ENCODE measurements at regions not wholly inside any gene's neighbourhood (a gene's known extent, or its start where the extent isn't known, plus 50 kb on each side); places are given as distances from the start of the nearest gene placed in this dataset.

DNA sequence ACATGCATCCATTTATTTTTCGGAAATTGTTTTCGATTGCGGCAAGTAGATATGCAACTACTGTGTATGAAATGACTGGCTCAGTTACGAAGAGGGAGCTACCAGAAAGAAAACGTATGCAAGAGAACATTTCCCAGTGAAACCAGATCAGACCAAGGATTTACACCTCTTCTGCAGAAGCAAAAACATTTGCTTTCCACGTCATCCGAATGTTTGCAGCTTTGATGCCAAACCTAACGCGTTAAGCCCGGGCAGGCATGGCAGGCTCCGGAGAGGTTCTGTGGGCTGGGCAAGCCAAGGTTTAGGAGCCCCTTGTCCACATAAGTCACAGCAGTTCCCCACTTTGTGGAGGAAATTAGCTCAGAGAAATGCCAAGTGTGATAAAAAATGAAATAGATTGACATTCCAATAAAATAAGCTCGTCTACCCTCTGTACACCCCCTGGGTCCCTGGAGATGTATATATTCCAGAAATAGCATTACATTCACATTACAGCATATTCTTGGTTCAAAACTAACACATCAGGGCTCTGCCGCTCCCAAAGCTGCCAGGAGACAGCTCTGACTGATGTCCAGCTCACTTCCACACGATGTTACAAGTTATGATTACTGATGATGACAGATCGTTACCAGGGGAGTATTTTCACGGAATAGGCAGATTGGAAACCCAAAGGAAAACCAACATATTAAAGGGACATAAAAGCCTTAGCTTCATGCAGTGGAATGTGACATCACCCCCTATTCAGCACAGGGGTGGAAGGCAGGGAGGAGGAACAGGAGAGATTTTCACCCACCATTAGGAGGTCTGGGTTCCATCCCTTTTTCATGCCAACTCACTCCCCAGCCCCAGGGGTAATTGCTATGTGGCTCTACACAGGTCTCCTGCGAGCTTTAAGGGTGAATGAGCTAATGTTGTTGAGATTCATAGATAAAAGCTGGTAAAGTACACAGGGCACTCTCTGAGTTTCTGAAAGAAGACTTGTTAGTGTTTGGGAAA lies 81.5 kb downstream of the LYZL1 start:
- TF ChIP-seq MXI1 (conservative IDR thresholded peaks at IDR 0.05; ENCODE audit: poor library complexity, severe bottlenecking) (no peak), EP300 (conservative IDR thresholded peaks at IDR 0.05; ENCODE audit: poor library complexity, severe bottlenecking) (peak; percentile 45)
- Histone ChIP-seq H3K9me2 (ENCODE audit: insufficient read depth, low read length) (no peaks in the 10 kb centered on the region), H3K36me3 (ENCODE audit: insufficient read depth, low read length) (no peaks in the 10 kb centered on the region), H3K27ac (ENCODE audit: low read length) (peak overlapping the region; percentile 48), H3K9me3 (ENCODE audit: low read length) (no peaks in the 10 kb centered on the region), H3K9ac (ENCODE audit: low read length) (no peak overlapping the region), H3K27me3 (ENCODE audit: insufficient read depth, low read depth, low read length) (no peaks in the 10 kb centered on the region), H3F3A (ENCODE audit: insufficient read depth, low read length, poor library complexity, severe bottlenecking) (no peaks in the 10 kb centered on the region), H2AFZ (ENCODE audit: low read depth, low read length) (no peak overlapping the region), H3K4me3 (ENCODE audit: low read length) (peak overlapping the region; percentile 32), H3K79me2 (replicated peaks; ENCODE audit: insufficient read depth, low read length) (no peaks in the 10 kb centered on the region), H3K4me2 (ENCODE audit: low read length) (no peak overlapping the region), H4K20me1 (ENCODE audit: insufficient read depth) (no peaks in the 10 kb centered on the region)

GRCh38 chr10:29372920-29373319 lies 84.0 kb downstream of the LYZL1 start:
- Histone ChIP-seq H3K27ac (ENCODE audit: low read length) (no peak overlapping the region), H3K79me2 (replicated peaks; ENCODE audit: insufficient read depth, low read length) (no peaks in the 10 kb centered on the region), H3K4me2 (ENCODE audit: low read length) (no peak overlapping the region), H3K9me2 (ENCODE audit: insufficient read depth, low read length) (no peaks in the 10 kb centered on the region), H3K4me3 (ENCODE audit: low read length) (no peak overlapping the region), H3K9ac (ENCODE audit: low read length) (no peak overlapping the region), H4K20me1 (ENCODE audit: insufficient read depth) (no peaks in the 10 kb centered on the region), H3K36me3 (ENCODE audit: insufficient read depth, low read length) (no peaks in the 10 kb centered on the region), H3K9me3 (ENCODE audit: low read length) (no peaks in the 10 kb centered on the region), H3F3A (ENCODE audit: insufficient read depth, low read length, poor library complexity, severe bottlenecking) (no peaks in the 10 kb centered on the region), H2AFZ (ENCODE audit: low read depth, low read length) (no peak overlapping the region), H3K27me3 (ENCODE audit: insufficient read depth, low read depth, low read length) (no peaks in the 10 kb centered on the region)
- no peak for TF ChIP-seq CTCF (IDR thresholded peaks at IDR 0.05; ENCODE audit: poor library complexity, severe bottlenecking)
- no peak for TF ChIP-seq TAF1 (IDR thresholded peaks at IDR 0.05; ENCODE audit: low read depth)
- no peak for TF ChIP-seq REST (IDR thresholded peaks at IDR 0.05; ENCODE audit: borderline replicate concordance)
- TF ChIP-seq EZH2 (IDR thresholded peaks at IDR 0.05; ENCODE audit: borderline replicate concordance, insufficient read depth, low read length, poor library complexity, severe bottlenecking), result no peak
- TF ChIP-seq MXI1 (conservative IDR thresholded peaks at IDR 0.05; ENCODE audit: poor library complexity, severe bottlenecking), result no peak
- no peak for TF ChIP-seq SMC3 (conservative IDR thresholded peaks at IDR 0.05; ENCODE audit: poor library complexity)
- TF ChIP-seq RAD21 (conservative IDR thresholded peaks at IDR 0.05), result no peak
- TF ChIP-seq POLR2AphosphoS5 (IDR thresholded peaks at IDR 0.05), result no peak

Data from neural cell (in vitro differentiated cells).